ENCODE measurements at regions not wholly inside any gene's neighbourhood (a gene's known extent, or its start where the extent isn't known, plus 50 kb on each side); places are given as distances from the start of the nearest gene placed in this dataset.

DNA sequence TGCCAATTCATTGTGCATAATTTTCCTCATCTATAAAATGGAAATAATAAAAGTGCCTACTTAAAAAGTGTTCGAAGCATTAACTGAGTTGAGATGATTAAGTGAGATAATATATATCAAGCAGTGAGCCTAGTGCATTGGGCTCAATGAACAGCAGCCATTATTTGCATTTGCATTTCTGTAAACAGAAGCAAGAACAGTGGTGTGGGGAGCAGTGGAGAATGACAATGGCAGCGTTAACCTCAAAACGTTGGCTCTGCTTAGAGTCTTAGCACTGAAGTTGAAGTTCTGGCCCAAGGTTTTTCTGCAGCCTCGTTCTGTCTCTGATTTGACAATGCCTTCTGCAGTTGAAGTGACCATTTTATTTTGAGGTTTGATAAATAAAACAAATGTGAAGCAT is 466.3 kb upstream of the ONECUT1 start (continued):
- TF ChIP-seq PYGO2 (tag; IDR thresholded peaks at IDR 0.05) = no peak
- TF ChIP-seq HNRNPK (IDR thresholded peaks at IDR 0.05; ENCODE audit: low read depth, low read length, poor library complexity, severe bottlenecking) = no peak
- no peak for TF ChIP-seq POLR2B (IDR thresholded peaks at IDR 0.05; ENCODE audit: low read depth, partially characterized antibody)
- TF ChIP-seq ZNF778 (CRISPR knock-in tag; IDR thresholded peaks at IDR 0.05) = no peak

DNA sequence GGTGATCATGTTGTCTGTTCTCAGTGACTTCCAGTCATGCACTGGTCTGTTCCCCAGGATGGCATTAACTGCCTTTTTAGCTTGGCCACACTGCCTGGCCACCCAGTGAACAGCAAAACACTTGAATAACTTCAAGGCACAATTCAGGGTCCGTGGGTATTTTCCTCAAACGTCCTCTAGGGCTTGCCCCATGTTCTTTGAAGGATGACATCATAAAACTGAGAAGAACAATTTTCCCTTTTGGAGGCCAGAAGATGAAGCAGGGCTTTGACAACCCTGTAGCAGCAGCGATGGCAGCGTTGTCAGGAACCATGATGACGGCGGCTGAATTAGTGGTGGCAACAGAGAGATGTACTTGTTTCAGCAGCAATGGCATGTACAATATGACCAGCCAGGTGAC is 465.9 kb upstream of the ONECUT1 start:
- ATAC-seq (no peak), FAIRE-seq (no peak), DNase-seq (ENCODE audit: extremely low read depth in 1 of 4, low spot score in 3 of 4) (no peak)
- no peak overlapping the region for H3K27ac ChIP-seq (ENCODE audit: extremely low read depth, low read depth, low read length)
- H3K27me3 ChIP-seq (ENCODE audit: control insufficient read depth in 2 of 2, insufficient read depth in 2 of 2, low read length in 2 of 2) = no peaks in the 10 kb centered on the region
- no peak overlapping the region for H3K4me3 ChIP-seq
- no peak overlapping the region for H2AFZ ChIP-seq (ENCODE audit: low read depth, low read length)
- H3K9me3 ChIP-seq (replicated peaks; ENCODE audit: control insufficient read depth, insufficient read depth, low read depth, low read length) = no peaks in the 10 kb centered on the region
- WGBS (ENCODE audit: insufficient coverage, low coverage, missing lambda C conversion rate) = 0% methylated on average over 6 of the region's 6 CpGs
- intact Hi-C loops (cut with micrococcal nuclease) = no loop called here
- H3K36me3 ChIP-seq (ENCODE audit: control insufficient read depth, insufficient read depth, low read length) = no peaks in the 10 kb centered on the region
- ChIA-PET CTCF (ENCODE audit: low intra/inter-chr PET ratio) (no interaction called here), POLR2A (no interaction called here)
- no peak overlapping the region for H3K9ac ChIP-seq (ENCODE audit: insufficient read depth in 1 of 2, low read depth in 2 of 2, low read length in 2 of 2)
- no peak overlapping the region for H3K4me2 ChIP-seq (ENCODE audit: insufficient read depth, low read length)
- no peaks in the 10 kb centered on the region for H3K4me1 ChIP-seq (replicated peaks in 1 of 2; ENCODE audit: control insufficient read depth in 2 of 2, insufficient read depth in 2 of 2, low read length in 2 of 2)
- H4K20me1 ChIP-seq (replicated peaks; ENCODE audit: control insufficient read depth, insufficient read depth, low read length) = no peaks in the 10 kb centered on the region
- H3K9me1 ChIP-seq (ENCODE audit: control insufficient read depth, insufficient read depth, low read length) = no peaks in the 10 kb centered on the region
- H3K79me2 ChIP-seq (ENCODE audit: control insufficient read depth, insufficient read depth, low read length) = no peaks in the 10 kb centered on the region
- no TSS peak for BruUV-seq (replicated peaks)
- in situ Hi-C loops (cut with MboI) = no loop called here
- TF ChIP-seq TSC22D4 (tag; IDR thresholded peaks at IDR 0.05) = no peak
- TF ChIP-seq MAFF (IDR thresholded peaks at IDR 0.05; ENCODE audit: low read length) = no peak
- TF ChIP-seq ZNF695 (CRISPR knock-in tag; IDR thresholded peaks at IDR 0.05) = no peak
- TF ChIP-seq ERF (CRISPR knock-in tag; IDR thresholded peaks at IDR 0.05) = no peak
- TF ChIP-seq, protein P1, sequence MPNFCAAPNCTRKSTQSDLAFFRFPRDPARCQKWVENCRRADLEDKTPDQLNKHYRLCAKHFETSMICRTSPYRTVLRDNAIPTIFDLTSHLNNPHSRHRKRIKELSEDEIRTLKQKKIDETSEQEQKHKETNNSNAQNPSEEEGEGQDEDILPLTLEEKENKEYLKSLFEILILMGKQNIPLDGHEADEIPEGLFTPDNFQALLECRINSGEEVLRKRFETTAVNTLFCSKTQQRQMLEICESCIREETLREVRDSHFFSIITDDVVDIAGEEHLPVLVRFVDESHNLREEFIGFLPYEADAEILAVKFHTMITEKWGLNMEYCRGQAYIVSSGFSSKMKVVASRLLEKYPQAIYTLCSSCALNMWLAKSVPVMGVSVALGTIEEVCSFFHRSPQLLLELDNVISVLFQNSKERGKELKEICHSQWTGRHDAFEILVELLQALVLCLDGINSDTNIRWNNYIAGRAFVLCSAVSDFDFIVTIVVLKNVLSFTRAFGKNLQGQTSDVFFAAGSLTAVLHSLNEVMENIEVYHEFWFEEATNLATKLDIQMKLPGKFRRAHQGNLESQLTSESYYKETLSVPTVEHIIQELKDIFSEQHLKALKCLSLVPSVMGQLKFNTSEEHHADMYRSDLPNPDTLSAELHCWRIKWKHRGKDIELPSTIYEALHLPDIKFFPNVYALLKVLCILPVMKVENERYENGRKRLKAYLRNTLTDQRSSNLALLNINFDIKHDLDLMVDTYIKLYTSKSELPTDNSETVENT (CRISPR knock-in tag; IDR thresholded peaks at IDR 0.05) = no peak
- TF ChIP-seq, protein P2, sequence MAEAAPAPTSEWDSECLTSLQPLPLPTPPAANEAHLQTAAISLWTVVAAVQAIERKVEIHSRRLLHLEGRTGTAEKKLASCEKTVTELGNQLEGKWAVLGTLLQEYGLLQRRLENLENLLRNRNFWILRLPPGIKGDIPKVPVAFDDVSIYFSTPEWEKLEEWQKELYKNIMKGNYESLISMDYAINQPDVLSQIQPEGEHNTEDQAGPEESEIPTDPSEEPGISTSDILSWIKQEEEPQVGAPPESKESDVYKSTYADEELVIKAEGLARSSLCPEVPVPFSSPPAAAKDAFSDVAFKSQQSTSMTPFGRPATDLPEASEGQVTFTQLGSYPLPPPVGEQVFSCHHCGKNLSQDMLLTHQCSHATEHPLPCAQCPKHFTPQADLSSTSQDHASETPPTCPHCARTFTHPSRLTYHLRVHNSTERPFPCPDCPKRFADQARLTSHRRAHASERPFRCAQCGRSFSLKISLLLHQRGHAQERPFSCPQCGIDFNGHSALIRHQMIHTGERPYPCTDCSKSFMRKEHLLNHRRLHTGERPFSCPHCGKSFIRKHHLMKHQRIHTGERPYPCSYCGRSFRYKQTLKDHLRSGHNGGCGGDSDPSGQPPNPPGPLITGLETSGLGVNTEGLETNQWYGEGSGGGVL (CRISPR knock-in tag; IDR thresholded peaks at IDR 0.05) = no peak
- no peak for TF ChIP-seq RAD51 (IDR thresholded peaks at IDR 0.05; ENCODE audit: borderline replicate concordance, low read depth)
- no peak for TF ChIP-seq MTA1 (IDR thresholded peaks at IDR 0.05; ENCODE audit: borderline replicate concordance)
- TF ChIP-seq, protein P3, sequence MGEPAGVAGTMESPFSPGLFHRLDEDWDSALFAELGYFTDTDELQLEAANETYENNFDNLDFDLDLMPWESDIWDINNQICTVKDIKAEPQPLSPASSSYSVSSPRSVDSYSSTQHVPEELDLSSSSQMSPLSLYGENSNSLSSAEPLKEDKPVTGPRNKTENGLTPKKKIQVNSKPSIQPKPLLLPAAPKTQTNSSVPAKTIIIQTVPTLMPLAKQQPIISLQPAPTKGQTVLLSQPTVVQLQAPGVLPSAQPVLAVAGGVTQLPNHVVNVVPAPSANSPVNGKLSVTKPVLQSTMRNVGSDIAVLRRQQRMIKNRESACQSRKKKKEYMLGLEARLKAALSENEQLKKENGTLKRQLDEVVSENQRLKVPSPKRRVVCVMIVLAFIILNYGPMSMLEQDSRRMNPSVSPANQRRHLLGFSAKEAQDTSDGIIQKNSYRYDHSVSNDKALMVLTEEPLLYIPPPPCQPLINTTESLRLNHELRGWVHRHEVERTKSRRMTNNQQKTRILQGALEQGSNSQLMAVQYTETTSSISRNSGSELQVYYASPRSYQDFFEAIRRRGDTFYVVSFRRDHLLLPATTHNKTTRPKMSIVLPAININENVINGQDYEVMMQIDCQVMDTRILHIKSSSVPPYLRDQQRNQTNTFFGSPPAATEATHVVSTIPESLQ (CRISPR knock-in tag; IDR thresholded peaks at IDR 0.05) = no peak
- no peak for TF ChIP-seq ELF2 (CRISPR knock-in tag; IDR thresholded peaks at IDR 0.05)
- TF ChIP-seq, protein P4, sequence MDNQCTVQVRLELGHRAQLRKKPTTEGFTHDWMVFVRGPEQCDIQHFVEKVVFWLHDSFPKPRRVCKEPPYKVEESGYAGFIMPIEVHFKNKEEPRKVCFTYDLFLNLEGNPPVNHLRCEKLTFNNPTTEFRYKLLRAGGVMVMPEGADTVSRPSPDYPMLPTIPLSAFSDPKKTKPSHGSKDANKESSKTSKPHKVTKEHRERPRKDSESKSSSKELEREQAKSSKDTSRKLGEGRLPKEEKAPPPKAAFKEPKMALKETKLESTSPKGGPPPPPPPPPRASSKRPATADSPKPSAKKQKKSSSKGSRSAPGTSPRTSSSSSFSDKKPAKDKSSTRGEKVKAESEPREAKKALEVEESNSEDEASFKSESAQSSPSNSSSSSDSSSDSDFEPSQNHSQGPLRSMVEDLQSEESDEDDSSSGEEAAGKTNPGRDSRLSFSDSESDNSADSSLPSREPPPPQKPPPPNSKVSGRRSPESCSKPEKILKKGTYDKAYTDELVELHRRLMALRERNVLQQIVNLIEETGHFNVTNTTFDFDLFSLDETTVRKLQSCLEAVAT (IDR thresholded peaks at IDR 0.05) = no peak
- no peak for TF ChIP-seq SAFB2 (IDR thresholded peaks at IDR 0.05; ENCODE audit: borderline replicate concordance, low read depth, low read length, severe bottlenecking)
